GM12875 (cell line): ENCODE measurements at regions not wholly inside any gene's neighbourhood (a gene's known extent, or its start where the extent isn't known, plus 50 kb on each side); places are given as distances from the start of the nearest gene placed in this dataset.

Source experiments
- H3K4me3 ChIP-seq: one replicate; pipeline ENCODE4 v1.5.1; 2011; ENCODE audit warnings: low read depth, low read length, control low read depth
- CTCF ChIP-seq: IDR thresholded peaks from 2 replicates; pipeline ENCODE4 v1.5.1; 2011; ENCODE audit warnings: low read depth, mild to moderate bottlenecking, control low read depth, inconsistent platforms, low read length, moderate library complexity, borderline replicate concordance; ENCODE audit not compliant: insufficient read depth

GRCh38 chr3:30963223-30963722 is 68.8 kb upstream of the GADL1 start:
- H3K4me3 ChIP-seq = no peak overlapping the region
- no peak for TF ChIP-seq CTCF

- no peak for TF ChIP-seq CTCF
- no peak overlapping the region for H3K4me3 ChIP-seq
Observed at GRCh38 chr3:30964612-30965011, 70.2 kb upstream of the GADL1 start.

- H3K4me3 ChIP-seq = no peak overlapping the region
- no peak for TF ChIP-seq CTCF
Observed at GRCh38 chr3:30966896-30967295, 72.4 kb upstream of the GADL1 start.

- no peak overlapping the region for H3K4me3 ChIP-seq
- TF ChIP-seq CTCF = no peak
Observed at GRCh38 chr3:30970183-30970582, 75.7 kb upstream of the GADL1 start.

- TF ChIP-seq CTCF = no peak
- H3K4me3 ChIP-seq = no peak overlapping the region
Observed at GRCh38 chr3:30972449-30972848, 78.0 kb upstream of the GADL1 start.

- H3K4me3 ChIP-seq = no peak overlapping the region
Observed at GRCh38 chr3:30974071-30974470, 79.6 kb upstream of the GADL1 start.

More at GRCh38 chr3:30974071-30974470, 79.6 kb upstream of the GADL1 start:
- TF ChIP-seq CTCF = no peak
